HG03432 (cell line): ENCODE measurements at regions not wholly inside any gene's neighbourhood (a gene's known extent, or its start where the extent isn't known, plus 50 kb on each side); places are given as distances from the start of the nearest gene placed in this dataset.
"Not testable (repeated sequence)": the region's sequence is repeated elsewhere in the genome, so short reads cannot be mapped to it uniquely, and the experiment has no call there.

Experiments
- ATAC-seq: cut with Tn5 transposase; IDR thresholded peaks from one replicate; pipeline ENCODE4 v1.9.1; 2021; ENCODE audit warnings: mild to moderate bottlenecking, moderate library complexity; ENCODE audit not compliant: unreplicated experiment

DNA sequence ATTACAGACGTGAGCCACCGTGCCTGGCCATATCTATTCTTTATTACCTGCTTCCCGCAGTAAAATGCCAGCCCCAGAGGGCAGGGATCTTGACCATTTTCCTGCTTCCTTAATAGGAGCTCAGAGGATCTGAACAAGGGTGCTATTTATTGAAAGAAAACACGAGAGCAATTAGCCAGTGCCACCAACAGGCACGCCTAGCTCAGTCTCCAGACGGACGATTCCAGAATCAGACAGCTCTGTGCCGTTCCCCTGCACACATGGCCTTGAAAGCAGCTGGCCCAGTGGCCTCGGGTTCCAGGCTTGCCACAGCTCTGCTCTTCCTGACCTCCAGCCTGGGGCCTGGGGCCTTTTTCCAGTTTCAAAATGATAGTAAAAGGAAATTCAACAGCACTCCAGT, 135.2 kb upstream of the RFLNA start:
- ATAC-seq, result no peak

DNA sequence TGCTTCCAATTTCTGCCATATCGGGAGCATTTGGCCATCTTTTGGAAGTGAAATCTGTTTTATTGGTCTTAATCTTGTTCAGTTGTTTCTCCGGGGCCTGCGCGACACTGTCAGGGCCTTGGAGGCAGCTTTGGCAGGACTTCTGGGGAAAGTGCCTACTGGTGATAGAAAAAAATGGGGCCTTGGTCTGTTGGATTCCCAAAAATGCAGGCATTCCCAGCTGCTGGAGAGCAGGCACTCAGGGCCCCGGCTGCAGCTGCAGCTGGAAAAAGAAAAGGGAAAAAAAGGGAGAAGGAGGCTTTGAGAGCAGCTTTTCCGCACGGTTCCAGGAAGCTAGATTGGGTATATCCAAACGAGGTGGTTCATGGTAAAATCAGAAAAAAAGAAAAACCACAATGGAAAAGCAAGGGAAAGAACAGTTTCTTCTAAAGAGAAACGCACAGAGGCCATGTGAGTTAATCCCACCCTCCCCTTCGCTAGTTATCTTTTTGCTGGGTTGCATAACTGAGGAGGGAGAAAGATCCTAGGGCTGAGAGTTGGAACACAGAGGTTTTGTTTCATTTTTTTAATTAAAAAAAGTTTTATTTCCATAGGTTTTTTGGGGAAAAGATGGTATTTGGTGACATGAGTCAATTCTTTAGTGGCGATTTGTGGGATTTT, 134.7 kb upstream of the RFLNA start:
- no peak for ATAC-seq

GRCh38 chr12:124161402-124161801, 133.5 kb upstream of the RFLNA start:
- not testable (repeated sequence) for ATAC-seq

- no peak for ATAC-seq
Measured at GRCh38 chr12:124162151-124163110, 132.5 kb upstream of the RFLNA start.

DNA sequence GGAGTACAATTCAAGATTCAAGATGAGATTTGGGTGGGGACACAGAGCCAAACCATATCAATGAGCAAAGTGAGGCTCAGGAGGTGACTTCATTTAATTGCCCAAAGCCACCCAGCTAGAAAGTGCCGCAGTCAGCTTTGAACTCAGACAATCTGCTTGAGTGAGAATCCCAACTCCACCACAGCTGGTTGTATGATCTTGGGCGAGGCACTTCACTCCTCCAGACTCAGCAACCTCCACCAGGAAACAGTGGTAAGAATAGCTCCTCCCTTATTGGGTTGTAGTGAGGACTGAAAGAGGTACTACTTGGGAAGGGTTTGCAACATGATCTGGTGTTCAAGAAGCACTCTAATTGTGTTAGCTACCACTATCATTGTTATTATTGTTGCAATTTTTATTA, 129.2 kb upstream of the RFLNA start:
- no peak for ATAC-seq

DNA sequence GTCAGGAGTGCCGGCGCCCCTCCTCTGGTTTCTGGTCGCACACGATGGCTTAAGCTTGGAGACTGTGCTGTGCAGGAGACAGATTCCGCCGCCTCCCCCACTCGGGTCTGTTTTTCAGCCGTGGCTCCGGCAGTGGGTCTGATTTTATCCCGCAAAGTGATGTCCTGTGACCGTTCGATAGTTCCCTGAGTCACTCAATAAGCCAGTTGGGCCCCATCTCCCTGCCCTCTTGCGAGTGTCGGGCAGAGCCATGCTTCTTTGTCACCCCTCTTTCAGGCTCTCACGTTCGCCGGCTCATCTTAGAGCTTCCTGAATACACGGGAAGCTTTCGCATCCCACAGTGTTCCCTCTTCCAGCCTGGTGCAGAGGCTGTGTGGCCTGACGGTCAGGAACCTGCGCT, 127.8 kb upstream of the RFLNA start:
- ATAC-seq, result no peak

DNA sequence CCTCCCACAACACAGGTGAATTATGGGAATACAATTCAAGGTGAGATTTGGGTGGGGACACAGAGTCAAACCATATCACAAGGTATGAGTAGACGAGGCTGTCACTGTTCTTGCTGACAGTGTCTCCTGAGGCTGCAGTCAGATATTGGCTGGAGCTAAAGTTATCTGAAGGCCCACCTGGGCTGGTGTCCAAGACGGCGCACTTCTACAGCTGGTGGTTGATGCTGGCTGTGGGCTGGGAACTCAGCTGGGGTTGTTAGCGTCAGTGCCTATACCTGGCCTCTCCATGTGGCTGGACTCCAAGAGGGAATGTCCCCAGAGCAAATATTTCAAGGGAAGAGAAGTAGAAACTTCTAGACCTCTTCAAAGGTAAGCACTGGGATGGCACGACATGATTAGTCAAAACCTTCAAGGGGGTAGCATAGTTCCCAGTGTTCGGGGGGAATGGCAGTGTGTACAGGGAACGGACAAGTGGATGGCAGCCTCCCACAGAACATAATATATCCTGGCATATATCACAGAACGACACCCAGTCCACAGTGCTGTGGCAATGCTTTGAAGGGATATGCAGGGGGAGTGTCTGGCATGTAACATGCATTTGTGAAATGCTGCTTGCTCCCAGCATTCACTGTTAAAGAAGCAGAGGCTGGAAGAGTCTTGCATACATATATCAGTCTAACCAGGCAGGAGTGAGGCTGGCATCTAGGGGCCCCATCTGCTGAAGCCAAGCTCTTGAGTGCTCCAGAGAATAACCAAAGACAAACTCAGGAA, 126.7 kb upstream of the RFLNA start:
- ATAC-seq, result no peak

GRCh38 chr12:124169577-124170284, 125.2 kb upstream of the RFLNA start:
- no peak for ATAC-seq

GRCh38 chr12:124170760-124171159, 124.1 kb upstream of the RFLNA start:
- no peak for ATAC-seq

DNA sequence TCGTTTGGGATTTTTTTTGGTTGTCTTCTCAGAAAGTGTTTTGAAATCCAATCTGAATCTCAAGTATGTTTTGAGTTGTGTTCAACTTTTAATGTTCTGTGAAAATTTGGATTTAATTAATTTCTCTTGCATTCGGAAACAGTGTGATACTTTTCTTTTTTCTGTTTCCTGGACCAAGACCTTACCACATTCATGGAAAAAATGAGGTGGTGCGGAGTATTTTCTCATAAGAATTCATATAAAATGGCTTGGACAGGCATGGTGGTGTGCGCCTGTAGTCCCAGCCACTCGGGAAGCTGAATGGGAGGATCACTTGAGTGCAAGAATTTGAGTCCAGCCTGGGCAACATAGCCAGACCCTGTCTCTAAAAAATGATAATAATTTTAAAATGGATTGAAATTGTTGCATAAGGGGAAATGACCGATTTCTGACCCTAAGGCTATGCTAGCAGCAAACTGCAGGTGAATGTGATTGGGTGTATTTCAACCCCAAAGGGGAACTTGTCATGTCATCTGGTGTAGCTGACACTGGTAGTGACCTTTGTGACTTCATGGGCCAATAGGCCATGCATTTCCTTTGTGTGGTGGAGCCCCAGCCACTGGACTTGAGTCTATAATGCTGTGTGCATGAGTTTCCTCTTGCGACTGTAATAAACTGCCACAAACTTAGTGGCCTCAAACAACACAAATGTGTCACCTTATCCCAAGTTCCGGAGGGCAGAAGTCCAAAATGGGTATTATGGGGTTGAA, 123.5 kb upstream of the RFLNA start:
- no peak for ATAC-seq

GRCh38 chr12:124172636-124173035, 122.3 kb upstream of the RFLNA start:
- no peak for ATAC-seq

GRCh38 chr12:124173692-124174091, 121.2 kb upstream of the RFLNA start:
- ATAC-seq, result no peak

DNA sequence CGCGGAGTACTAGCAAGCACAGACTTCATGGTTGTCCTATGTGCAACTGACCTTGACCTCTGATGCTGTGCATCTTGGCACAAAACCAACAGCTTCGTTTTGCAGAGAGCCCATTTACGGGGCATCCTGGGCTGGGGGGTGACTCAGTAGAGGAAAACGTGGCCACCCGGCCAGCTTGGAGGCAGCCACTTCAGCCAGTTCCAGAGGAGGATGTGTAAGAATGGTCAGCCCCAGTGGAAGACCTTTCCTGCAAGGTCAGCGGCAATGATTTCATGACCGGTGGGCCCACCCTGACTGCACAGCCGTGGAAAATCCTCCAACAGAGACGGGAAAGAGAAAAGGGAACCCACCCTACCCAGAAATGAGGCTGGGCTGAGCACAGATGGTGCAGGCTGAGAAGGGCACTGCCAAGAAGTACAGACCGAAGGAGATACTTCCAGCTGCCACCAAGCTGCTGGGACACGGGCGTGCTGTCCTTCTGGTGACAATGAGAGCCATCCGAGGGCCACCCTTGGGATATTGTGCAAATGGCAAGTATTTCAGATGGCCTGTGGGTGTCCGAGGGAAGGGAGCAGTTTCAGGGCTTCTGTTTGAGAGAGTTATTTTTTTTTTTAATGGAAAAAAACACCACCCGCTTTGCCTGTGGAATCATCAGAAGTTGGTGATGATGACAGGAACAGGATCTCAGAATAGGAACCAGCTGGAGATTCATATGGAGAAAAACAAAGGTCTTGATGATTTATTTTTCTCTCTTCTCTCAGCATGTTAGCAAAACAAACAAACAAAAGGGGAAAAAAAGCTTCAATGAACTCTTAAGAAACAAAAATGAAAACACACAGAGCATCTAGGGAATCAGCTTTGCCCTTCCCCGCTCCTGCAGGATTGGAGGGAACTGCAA, 120.2 kb upstream of the RFLNA start:
- no peak for ATAC-seq

DNA sequence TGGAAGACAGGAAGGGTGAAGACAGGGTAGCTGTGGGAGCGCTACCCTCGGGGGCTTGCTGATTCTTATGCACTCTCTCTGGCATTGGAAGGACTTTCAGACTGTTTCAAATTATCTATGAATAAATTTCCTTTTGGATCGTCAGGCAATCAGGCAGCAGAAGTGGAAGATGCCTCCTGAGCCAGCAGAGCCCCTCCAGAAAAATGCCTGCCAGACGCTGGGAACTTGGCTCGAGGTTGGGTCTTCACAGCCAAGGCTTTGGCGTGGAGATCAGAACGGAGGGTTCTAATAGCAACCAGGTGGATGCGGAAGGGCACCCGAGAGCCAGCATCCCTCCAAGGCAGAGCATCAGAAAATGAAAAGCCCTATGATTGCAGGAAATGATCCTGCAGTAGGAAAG, 119.2 kb upstream of the RFLNA start:
- ATAC-seq, result no peak

DNA sequence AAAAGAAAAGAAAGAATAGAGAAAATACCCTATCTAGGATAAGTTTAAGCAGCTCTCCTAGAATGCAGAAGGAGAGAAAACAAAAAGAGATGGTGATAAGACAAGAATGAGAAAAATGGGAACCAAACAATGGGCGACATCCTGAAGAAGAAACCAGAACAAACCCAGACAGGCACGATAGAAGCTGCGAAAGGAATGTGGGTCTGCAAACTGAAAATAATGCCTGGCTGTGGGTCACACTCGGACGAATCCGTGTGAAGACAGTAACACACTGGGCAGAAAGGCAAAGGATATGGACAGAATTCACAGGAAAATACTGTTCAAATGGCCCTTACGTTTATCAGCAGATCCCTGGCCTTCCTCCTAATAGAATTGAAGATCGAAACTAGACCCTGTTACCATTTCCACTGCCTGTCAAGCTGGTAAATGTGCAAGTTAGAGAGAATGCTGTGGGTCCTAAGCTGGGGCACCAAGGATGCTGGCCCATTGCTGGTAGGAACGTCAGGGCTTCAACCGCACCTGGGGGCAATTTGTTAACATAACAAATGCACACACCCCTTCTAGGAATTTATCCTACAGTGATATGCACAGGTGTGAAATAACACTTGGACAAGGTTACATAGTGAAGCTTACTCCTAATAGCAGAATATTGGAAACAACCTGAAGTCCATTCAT, 117.5 kb upstream of the RFLNA start:
- ATAC-seq, result no peak

DNA sequence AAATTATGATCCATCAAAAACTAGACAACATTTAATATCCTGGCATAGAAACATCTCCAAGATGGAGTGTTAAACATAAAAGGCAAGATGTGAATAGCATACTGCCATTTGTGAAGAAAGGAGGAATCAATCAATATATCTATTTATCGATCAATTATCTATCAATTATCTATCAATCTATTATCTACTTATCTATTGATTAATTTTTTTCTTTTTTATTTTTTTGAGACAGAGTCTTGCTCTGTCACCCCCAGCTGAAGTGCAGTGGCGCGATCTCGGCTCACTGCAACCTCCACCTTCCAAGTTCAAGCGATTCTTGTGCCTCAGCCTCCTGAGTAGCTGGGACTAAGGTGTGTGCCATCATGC, 117.0 kb upstream of the RFLNA start:
- no peak for ATAC-seq

DNA sequence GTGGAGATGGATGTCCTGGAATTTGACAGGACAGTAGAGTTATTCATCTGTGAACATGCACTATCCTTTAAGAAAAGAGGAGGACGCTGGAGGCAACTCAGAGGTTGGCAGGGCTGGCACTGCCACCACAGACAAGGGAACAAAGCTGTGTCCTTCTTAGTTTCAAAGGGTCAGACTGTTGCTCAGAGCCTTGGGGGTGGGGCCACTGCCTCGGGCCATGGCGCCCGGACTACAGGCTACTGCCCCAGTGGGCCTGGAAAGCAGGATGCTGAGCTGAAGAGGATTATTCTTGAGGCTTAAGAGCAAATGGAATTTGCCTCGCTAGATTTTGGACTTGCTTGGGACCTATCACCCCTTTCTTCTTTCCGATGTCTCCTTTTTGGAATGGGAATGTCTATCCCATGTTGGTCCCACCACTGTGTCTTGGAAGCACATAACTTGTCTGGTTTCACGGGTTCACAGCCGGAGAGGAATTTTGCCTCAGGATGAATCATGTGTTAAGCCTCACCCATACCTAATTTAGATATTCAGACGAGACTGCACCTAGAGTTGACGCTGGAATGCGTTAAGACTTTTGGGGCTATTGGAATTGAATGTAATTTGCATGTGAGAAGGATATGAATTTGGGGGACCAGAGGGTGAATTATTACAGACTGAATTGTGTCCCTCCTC, 114.8 kb upstream of the RFLNA start:
- ATAC-seq, result no peak

DNA sequence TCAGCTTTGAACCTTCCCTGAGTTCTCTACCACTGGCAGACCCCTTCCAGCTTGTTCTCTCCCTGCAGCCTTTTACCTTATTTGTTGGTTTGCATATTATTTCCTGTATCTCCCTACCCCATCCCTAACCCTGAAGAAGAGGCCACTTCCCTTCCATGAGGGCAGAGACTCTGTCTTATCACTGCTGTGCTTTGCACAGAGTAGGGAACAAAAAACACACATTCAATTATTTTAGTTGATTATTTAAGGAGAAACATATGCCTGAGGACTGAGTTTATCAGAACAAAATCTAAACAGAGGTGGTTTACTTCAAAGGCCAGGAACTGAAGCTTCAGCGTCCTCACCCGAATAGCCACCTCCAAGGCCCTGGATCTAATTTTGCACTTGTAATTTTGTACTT, 111.7 kb upstream of the RFLNA start:
- ATAC-seq, result no peak
